ENCODE measurements at regions not wholly inside any gene's neighbourhood (a gene's known extent, or its start where the extent isn't known, plus 50 kb on each side); places are given as distances from the start of the nearest gene placed in this dataset.

GRCh38 chr16:7185689-7186088, 147.0 kb upstream of the RBFOX1 start:
- TF ChIP-seq CTCF (CRISPR knock-in tag; IDR thresholded peaks at IDR 0.05) (no peak), FOXK1 (CRISPR knock-in tag; IDR thresholded peaks at IDR 0.05; ENCODE audit: borderline replicate concordance, low read depth) (peak; percentile 46; the same call in 1 of the 2 replicates), POLR2A (IDR thresholded peaks at IDR 0.05; ENCODE audit: insufficient read depth in 1 of 2, low read depth in 2 of 2, low read length in 2 of 2) (no peak), DNMT1 (CRISPR knock-in tag; IDR thresholded peaks at IDR 0.05) (no peak), NCOA1 (CRISPR knock-in tag; IDR thresholded peaks at IDR 0.05) (no peak), JUN (CRISPR knock-in tag; IDR thresholded peaks at IDR 0.05) (no peak), ZNF263 (CRISPR knock-in tag; IDR thresholded peaks at IDR 0.05) (no peak)

Data from HepG2 (cell line).